Bronchial epithelial cell (primary cell): ENCODE measurements at regions not wholly inside any gene's neighbourhood (a gene's known extent, or its start where the extent isn't known, plus 50 kb on each side); places are given as distances from the start of the nearest gene placed in this dataset.

ENCODE experiments used
- DNase-seq: peaks from one replicate; pipeline ENCODE4 v3.0.0-alpha.2; 2010; ENCODE audit warnings: low read depth
- FAIRE-seq: peaks from 2 replicates; lab custom pipeline; 2011; peaks lifted over from hg19 to GRCh38; lab: Jason Lieb, UNC
- H3K27me3 ChIP-seq: 2 replicates; pipeline ENCODE4 v1.5.1; 2011; ENCODE audit warnings: low read length; ENCODE audit not compliant: control insufficient read depth, insufficient read depth
- H3K36me3 ChIP-seq: 2 replicates; pipeline ENCODE4 v1.5.1; 2011; ENCODE audit warnings: low read length; ENCODE audit not compliant: control insufficient read depth, insufficient read depth
- H3K4me3 ChIP-seq: 2 replicates; pipeline ENCODE4 v1.5.1; 2011; ENCODE audit warnings: mild to moderate bottlenecking, low read depth, low read length, control low read depth
- CTCF ChIP-seq: IDR thresholded peaks from 2 replicates; pipeline ENCODE4 v1.5.1; 2011; ENCODE audit warnings: mild to moderate bottlenecking, moderate library complexity, low read length, control low read depth, inconsistent platforms; ENCODE audit not compliant: insufficient read depth, severe bottlenecking

- Histone ChIP-seq H3K4me3 (no peak overlapping the region), H3K27me3 (peaks cover 2% of the 10 kb centered on the region), H3K36me3 (no peaks in the 10 kb centered on the region)
- DNase-seq (no peak), FAIRE-seq (no peak)
- no peak for TF ChIP-seq CTCF
Measured at GRCh38 chrX:16392597-16392996, 225.3 kb downstream of the MAGEB17 start.

GRCh38 chrX:16394290-16394689 lies 227.0 kb downstream of the MAGEB17 start:
- FAIRE-seq, result no peak
- Histone ChIP-seq H3K36me3 (no peaks in the 10 kb centered on the region), H3K4me3 (no peak overlapping the region), H3K27me3 (no peaks in the 10 kb centered on the region)
- no peak for DNase-seq
- TF ChIP-seq CTCF, result no peak

DNA sequence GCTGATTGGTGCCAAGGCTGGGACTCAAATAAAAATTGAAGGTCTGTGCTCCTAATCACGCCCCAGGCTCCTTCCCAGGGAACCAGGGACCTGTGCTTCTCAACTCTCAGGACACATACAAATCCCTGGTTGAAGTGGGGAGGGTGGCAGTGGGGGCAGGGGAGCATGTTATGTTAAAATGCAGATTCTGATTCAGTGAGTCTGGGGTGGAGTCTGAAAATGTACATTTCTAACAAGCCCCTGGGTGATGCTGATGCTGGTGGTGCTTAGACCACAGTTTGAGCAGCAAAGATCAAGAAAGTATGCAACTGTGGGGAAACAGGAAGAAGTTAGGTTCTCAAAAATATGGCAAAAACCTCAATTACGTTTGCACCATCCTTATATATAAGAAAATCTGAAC lies 236.5 kb downstream of the MAGEB17 start:
- no peak for DNase-seq
- Histone ChIP-seq H3K4me3 (no peak overlapping the region), H3K27me3 (no peaks in the 10 kb centered on the region), H3K36me3 (no peaks in the 10 kb centered on the region)
- no peak for TF ChIP-seq CTCF
- FAIRE-seq, result no peak

DNA sequence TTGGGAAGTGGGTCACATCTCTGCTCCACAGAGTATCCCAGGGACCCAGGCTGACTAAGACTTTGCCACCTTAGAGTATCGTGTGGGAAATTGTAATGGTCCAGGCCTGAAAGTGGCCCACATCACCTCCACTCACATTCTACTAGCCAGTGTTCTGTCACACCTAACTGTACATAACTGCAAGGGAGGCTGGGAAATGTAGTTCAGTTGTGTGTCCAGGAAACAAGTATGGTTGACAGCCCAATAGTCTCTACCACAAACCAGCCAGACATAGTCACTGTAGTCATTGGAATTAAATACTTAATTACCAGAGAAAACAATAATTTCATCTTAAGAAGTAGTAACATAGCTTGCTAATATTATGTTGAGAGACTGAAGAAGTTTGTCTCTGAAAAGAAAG lies 233.4 kb upstream of the S100G start:
- Histone ChIP-seq H3K36me3 (no peaks in the 10 kb centered on the region), H3K27me3 (no peaks in the 10 kb centered on the region), H3K4me3 (no peak overlapping the region)
- DNase-seq, result no peak
- no peak for FAIRE-seq
- no peak for TF ChIP-seq CTCF

DNA sequence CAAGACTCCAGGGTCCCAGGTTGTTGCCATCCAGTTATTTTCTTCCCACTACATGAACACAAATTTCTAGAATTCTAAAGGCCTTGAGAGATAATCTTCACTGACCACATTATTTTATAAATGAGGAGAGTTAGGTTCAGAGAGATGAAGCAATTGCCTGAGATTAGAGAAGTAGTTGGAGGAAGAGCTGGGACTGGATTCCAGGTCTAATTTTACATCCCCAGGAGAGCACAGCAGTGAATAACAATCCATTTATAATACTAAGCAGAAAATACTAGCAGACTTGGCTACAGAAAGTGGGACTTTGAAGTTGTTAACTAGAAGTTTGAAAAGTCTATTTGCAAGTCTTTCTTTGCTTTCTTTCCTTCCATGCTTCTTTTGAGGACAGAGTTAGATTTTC lies 231.3 kb upstream of the S100G start:
- no peak for TF ChIP-seq CTCF
- DNase-seq (no peak), FAIRE-seq (no peak)
- Histone ChIP-seq H3K27me3 (no peaks in the 10 kb centered on the region), H3K4me3 (no peak overlapping the region), H3K36me3 (no peaks in the 10 kb centered on the region)

- no peaks in the 10 kb centered on the region for H3K36me3 ChIP-seq
- FAIRE-seq, result no peak
- H3K4me3 ChIP-seq, result no peak overlapping the region
- no peak for TF ChIP-seq CTCF
- DNase-seq, result no peak
- no peaks in the 10 kb centered on the region for H3K27me3 ChIP-seq
Measured at GRCh38 chrX:16427668-16428067, 222.3 kb upstream of the S100G start.
